H1 (cell line): ENCODE measurements at regions not wholly inside any gene's neighbourhood (a gene's known extent, or its start where the extent isn't known, plus 50 kb on each side); places are given as distances from the start of the nearest gene placed in this dataset.

Experiments
- CTCF ChIA-PET: fragments of 300-600 bp; sonication (Branson Sonifier 250); formaldehyde crosslinking; loops from one replicate; lab custom pipeline; 2021; ENCODE audit not compliant: partially characterized antibody; lab: Charles Lee
- POLR2A ChIA-PET: fragments of 300-600 bp; sonication (Branson Sonifier 250); formaldehyde crosslinking; loops from one replicate; lab custom pipeline; 2021; ENCODE audit warnings: inconsistent platforms; ENCODE audit not compliant: partially characterized antibody; lab: Charles Lee
- DNase-seq, 2 experiments: peaks; one replicate each; pipeline versions ENCODE4 v3.0.0 to v3.0.0-alpha.2; 2010 to 2022; ENCODE audit warnings: low spot score in 2 of 2, low read depth in 1 of 2, mixed read lengths in 1 of 2
- FAIRE-seq: peaks from 2 replicates; lab custom pipeline; 2011; peaks lifted over from hg19 to GRCh38; lab: Jason Lieb, UNC
- H2AFZ ChIP-seq: 2 replicates; pipeline ENCODE4 v1.8.1; 2012; ENCODE audit warnings: low read length, inconsistent platforms
- H2AK5ac ChIP-seq: 2 replicates; pipeline ENCODE4 v1.6.1; 2013; ENCODE audit warnings: low read depth, low read length
- H2BK120ac ChIP-seq: replicated peaks from 2 replicates; pipeline ENCODE3; 2013; ENCODE audit warnings: low read depth, low read length, inconsistent platforms
- H2BK12ac ChIP-seq: 2 replicates; pipeline ENCODE4 v1.6.1; 2013; ENCODE audit warnings: low read depth, low read length
- H2BK15ac ChIP-seq: 2 replicates; pipeline ENCODE4 v1.6.1; 2013; ENCODE audit warnings: low read length
- H2BK20ac ChIP-seq: 2 replicates; pipeline ENCODE4 v1.6.1; 2013; ENCODE audit warnings: low read length
- H2BK5ac ChIP-seq: 2 replicates; pipeline ENCODE4 v1.6.1; 2013; ENCODE audit warnings: low read depth, low read length
- H3K14ac ChIP-seq: 2 replicates; pipeline ENCODE4 v1.6.1; 2013; ENCODE audit warnings: inconsistent platforms; ENCODE audit not compliant: insufficient read length
- H3K18ac ChIP-seq: 2 replicates; pipeline ENCODE4 v1.6.1; 2013; ENCODE audit warnings: low read length; ENCODE audit errors: extremely low read depth
- H3K23ac ChIP-seq: 2 replicates; pipeline ENCODE4 v1.6.1; 2013; ENCODE audit warnings: inconsistent platforms; ENCODE audit not compliant: insufficient read length
- H3K23me2 ChIP-seq: 2 replicates; pipeline ENCODE4 v1.6.1; 2013; ENCODE audit warnings: low read depth, low read length
- H3K27ac ChIP-seq: 2 replicates; pipeline ENCODE4 v1.6.1; 2011; ENCODE audit warnings: low read depth, low read length, inconsistent platforms
- H3K27me3 ChIP-seq, 4 experiments: replicated peaks in 1 of 4; 1 replicate in 1 of 4; 2 replicates in 3 of 4; pipeline versions ENCODE4 v1.6.1 to v1.8.1; 2011 to 2013; ENCODE audit warnings: low read length in 3 of 4, mild to moderate bottlenecking in 3 of 4, inconsistent platforms in 2 of 4, mixed read lengths in 2 of 4, moderate library complexity in 1 of 4; ENCODE audit not compliant: control insufficient read depth in 3 of 4, insufficient read depth in 3 of 4; ENCODE audit errors: extremely low read depth in 1 of 4
- H3K36me3 ChIP-seq, 4 experiments: 2 replicates each; pipeline versions ENCODE4 v1.6.1 to v1.8.1; 2011 to 2013; ENCODE audit warnings: mild to moderate bottlenecking in 4 of 4, low read length in 3 of 4, moderate library complexity in 2 of 4, control low read depth in 1 of 4, inconsistent platforms in 1 of 4; ENCODE audit not compliant: insufficient read depth in 4 of 4, control insufficient read depth in 2 of 4
- H3K4ac ChIP-seq: replicated peaks from 2 replicates; pipeline ENCODE3; 2013; ENCODE audit warnings: low read length, low read depth, mixed read lengths, inconsistent platforms; ENCODE audit not compliant: insufficient read length
- H3K4me1 ChIP-seq, 4 experiments: replicated peaks in 1 of 4; 1 replicate in 1 of 4; 2 replicates in 3 of 4; pipeline versions ENCODE4 v1.6.1 to v1.8.1; 2011 to 2013; ENCODE audit warnings: low read length in 3 of 4, inconsistent platforms in 2 of 4, mixed read lengths in 1 of 4; ENCODE audit not compliant: insufficient read depth in 4 of 4, control insufficient read depth in 3 of 4
- H3K4me2 ChIP-seq, 2 experiments: 2 replicates each; pipeline versions ENCODE4 v1.6.1 to v1.8.1; 2011 to 2013; ENCODE audit warnings: low read depth in 2 of 2, low read length in 2 of 2, control low read depth in 1 of 2, inconsistent platforms in 1 of 2, mild to moderate bottlenecking in 1 of 2; ENCODE audit not compliant: insufficient read depth in 1 of 2
- H3K4me3 ChIP-seq, 4 experiments: fragments of 200-600, 300-600 bp in 1 of 4; sonication (generic), shearing (Covaris generic), sonication (Bioruptor Twin) in 1 of 4; 2 replicates each; pipeline versions ENCODE4 v1.5.1 to v1.8.1; 2011 to 2016; ENCODE audit warnings: low read length in 4 of 4, low read depth in 3 of 4, control low read depth in 2 of 4, inconsistent platforms in 2 of 4, mild to moderate bottlenecking in 2 of 4, mixed read lengths in 1 of 4, moderate library complexity in 1 of 4; ENCODE audit not compliant: insufficient read depth in 2 of 4; ENCODE audit errors: extremely low read depth in 1 of 4
- H3K56ac ChIP-seq: replicated peaks from 2 replicates; pipeline ENCODE3; 2013; ENCODE audit warnings: low read depth, mild to moderate bottlenecking, mixed read lengths, low read length, inconsistent platforms; ENCODE audit not compliant: insufficient read length
- H3K79me1 ChIP-seq: 2 replicates; pipeline ENCODE4 v1.6.1; 2013; ENCODE audit warnings: low read depth, low read length, control low read depth
- H3K79me2 ChIP-seq, 2 experiments: 2 replicates each; pipeline versions ENCODE4 v1.6.1 to v1.8.1; 2012 to 2013; ENCODE audit warnings: low read length in 2 of 2, mild to moderate bottlenecking in 2 of 2, inconsistent platforms in 1 of 2; ENCODE audit not compliant: insufficient read depth in 2 of 2, control insufficient read depth in 1 of 2
- H3K9ac ChIP-seq, 4 experiments: replicated peaks in 1 of 4; 1 replicate in 1 of 4; 2 replicates in 3 of 4; pipeline versions ENCODE4 v1.6.1 to v1.8.1; 2011 to 2013; ENCODE audit warnings: low read depth in 3 of 4, low read length in 3 of 4, control low read depth in 2 of 4, mild to moderate bottlenecking in 2 of 4, moderate library complexity in 2 of 4, inconsistent platforms in 1 of 4; ENCODE audit errors: extremely low read depth in 1 of 4
- H3K9me3 ChIP-seq, 2 experiments: 2 replicates each; pipeline versions ENCODE4 v1.6.1 to v1.8.1; 2012 to 2013; ENCODE audit warnings: mild to moderate bottlenecking in 2 of 2, moderate library complexity in 2 of 2, control low read depth in 1 of 2, inconsistent platforms in 1 of 2, low read depth in 1 of 2, low read length in 1 of 2, mixed read lengths in 1 of 2; ENCODE audit not compliant: insufficient read depth in 2 of 2
- H4K20me1 ChIP-seq, 2 experiments: replicated peaks in 1 of 2; 2 replicates each; pipeline versions ENCODE3 to v1.8.1; 2011 to 2013; ENCODE audit warnings: inconsistent platforms in 2 of 2, low read length in 2 of 2, mild to moderate bottlenecking in 1 of 2; ENCODE audit not compliant: insufficient read depth in 2 of 2, control insufficient read depth in 1 of 2
- H4K5ac ChIP-seq: 2 replicates; pipeline ENCODE4 v1.6.1; 2013; ENCODE audit warnings: low read length, low read depth, mixed read lengths, inconsistent platforms; ENCODE audit not compliant: insufficient read length
- H4K8ac ChIP-seq: 2 replicates; pipeline ENCODE4 v1.8.0; 2013; ENCODE audit warnings: mild to moderate bottlenecking, moderate library complexity, low read length, inconsistent platforms; ENCODE audit not compliant: insufficient read depth; ENCODE audit errors: extremely low read depth
- H4K91ac ChIP-seq: replicated peaks from 2 replicates; pipeline ENCODE3; 2013; ENCODE audit warnings: low read length, mixed read lengths, inconsistent platforms; ENCODE audit not compliant: insufficient read length
- BACH1 ChIP-seq: IDR thresholded peaks from 2 replicates; pipeline ENCODE4 v1.6.1; 2012; ENCODE audit warnings: low read length, improper control_type of control experiment
- CTBP2 ChIP-seq: IDR thresholded peaks from 2 replicates; pipeline ENCODE4 v1.7.0; 2011; ENCODE audit warnings: borderline replicate concordance, mild to moderate bottlenecking, moderate library complexity, mixed read lengths, low read length; ENCODE audit not compliant: insufficient read depth, insufficient read length
- SIX5 ChIP-seq: IDR thresholded peaks from 2 replicates; pipeline ENCODE4 v1.6.1; 2011; ENCODE audit warnings: mild to moderate bottlenecking, low read depth, low read length
- WGBS, 2 experiments: shearing (Covaris generic) in 1 of 2; methylation state at CpG; one replicate each; pipeline versions ENCODE4 v1.1.6 to v1.1.7; 2013 to 2015; ENCODE audit warnings: low lambda C conversion rate in 2 of 2, mixed read lengths in 2 of 2, inconsistent platforms in 1 of 2, low coverage in 1 of 2, missing lambda C conversion rate in 1 of 2; ENCODE audit not compliant: insufficient replicate concordance in 2 of 2, insufficient coverage in 1 of 2, insufficient read length in 1 of 2; ENCODE audit errors: extremely low coverage in 1 of 2, missing lambda C conversion rate in 1 of 2; 5-methylcytosine and 5-hydroxymethylcytosine counted together
- TF ChIP-seq, protein P1 (sequence below): IDR thresholded peaks from 2 replicates; pipeline ENCODE4 v1.6.1; 2011; ENCODE audit warnings: low read length, improper control_type of control experiment

DNA sequence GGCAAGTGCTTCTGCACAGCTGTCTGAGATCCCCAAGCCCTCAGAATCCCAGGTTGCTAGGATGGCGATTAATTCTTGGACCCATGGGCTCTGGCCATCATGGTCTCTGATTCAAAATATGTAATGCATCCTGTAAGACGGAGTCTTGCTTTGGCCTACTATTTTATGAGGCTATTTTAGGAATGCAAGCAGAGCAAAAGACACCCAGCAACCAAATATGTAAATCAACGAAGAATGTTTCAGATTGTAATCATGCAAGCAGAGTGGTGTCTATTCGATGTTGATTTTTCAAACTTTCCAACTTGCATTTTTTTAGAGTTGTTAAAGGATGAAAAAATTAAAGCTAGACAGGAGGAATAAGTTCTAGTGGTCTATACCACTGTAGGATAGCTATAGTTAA is 154.8 kb downstream of the COL6A3 start:
- H2AK5ac ChIP-seq, result no peak overlapping the region
- DNase-seq, result no peak
- TF ChIP-seq SIX5 (no peak), BACH1 (no peak), CTBP2 (no peak)
- TF ChIP-seq, protein P1, sequence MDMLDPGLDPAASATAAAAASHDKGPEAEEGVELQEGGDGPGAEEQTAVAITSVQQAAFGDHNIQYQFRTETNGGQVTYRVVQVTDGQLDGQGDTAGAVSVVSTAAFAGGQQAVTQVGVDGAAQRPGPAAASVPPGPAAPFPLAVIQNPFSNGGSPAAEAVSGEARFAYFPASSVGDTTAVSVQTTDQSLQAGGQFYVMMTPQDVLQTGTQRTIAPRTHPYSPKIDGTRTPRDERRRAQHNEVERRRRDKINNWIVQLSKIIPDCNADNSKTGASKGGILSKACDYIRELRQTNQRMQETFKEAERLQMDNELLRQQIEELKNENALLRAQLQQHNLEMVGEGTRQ, result no peak
- TF ChIP-seq, all 59 proteins: peak for 0
- no peaks in the 10 kb centered on the region for H3K36me3 ChIP-seq
- H3K79me2 ChIP-seq, result no peaks in the 10 kb centered on the region
- peak overlapping the region; percentile 4; the same call in 1 of the 2 replicates for H4K8ac ChIP-seq
- H3K23ac ChIP-seq, result no peak overlapping the region
- no peak overlapping the region for H3K56ac ChIP-seq
- H3K27ac ChIP-seq, result no peak overlapping the region
- FAIRE-seq, result no peak
- ChIA-PET POLR2A (no interaction called here), CTCF (interaction anchor here (1.5 to 1.7 kb wide), 2 partner anchors 160 to 192 kb away, joined by 3 to 4 read pairs; no protein-coding TSS in a partner anchor)
- no peak overlapping the region for H3K4me2 ChIP-seq
- H4K20me1 ChIP-seq, result no peaks in the 10 kb centered on the region
- peak overlapping the region; percentile 30; the same call in 1 of the 2 replicates for H2BK12ac ChIP-seq
- H3K14ac ChIP-seq, result no peak overlapping the region
- H2BK120ac ChIP-seq, result no peak overlapping the region
- no peak overlapping the region for H2BK20ac ChIP-seq
- H2BK15ac ChIP-seq, result no peak overlapping the region
- H3K18ac ChIP-seq, result no peak overlapping the region
- no peak overlapping the region for H2BK5ac ChIP-seq
- H4K91ac ChIP-seq, result no peak overlapping the region
- peaks cover 0 to 4% (median 0%) of the 10 kb centered on the region in 4 experiments; a peak in 1 of 7 replicates for H3K4me1 ChIP-seq
- H2AFZ ChIP-seq, result no peak overlapping the region
- H4K5ac ChIP-seq, result no peak overlapping the region
- no peak overlapping the region for H3K9ac ChIP-seq
- no peaks in the 10 kb centered on the region for H3K9me3 ChIP-seq
- H3K4me3 ChIP-seq, result no peak overlapping the region
- no peak overlapping the region for H3K4ac ChIP-seq
- H3K27me3 ChIP-seq, result no peaks in the 10 kb centered on the region
- WGBS, 2 experiments, result 92% methylated on average over 4 of the region's 4 CpGs; no CpG with 5 or more reads in 1 of the 2 experiments
- H3K79me1 ChIP-seq, result no peaks in the 10 kb centered on the region
- no peaks in the 10 kb centered on the region for H3K23me2 ChIP-seq
